OCI-LY1 (cell line): ENCODE measurements at regions not wholly inside any gene's neighbourhood (a gene's known extent, or its start where the extent isn't known, plus 50 kb on each side); places are given as distances from the start of the nearest gene placed in this dataset.

Source experiments
- H2AFZ ChIP-seq: fragments of 200-600 bp; sonication (generic), shearing (Covaris generic); 2 replicates; pipeline ENCODE4 v1.6.0; 2014; ENCODE audit warnings: antibody characterized with exemption, mild to moderate bottlenecking, low read length
- H3F3A ChIP-seq: fragments of 200-600 bp; sonication (generic), shearing (Covaris generic); 2 replicates; pipeline ENCODE4 v1.6.0; 2014; ENCODE audit warnings: mild to moderate bottlenecking, antibody characterized with exemption, low read length, moderate library complexity; ENCODE audit not compliant: insufficient read depth
- H3K27ac ChIP-seq: fragments of 200-600 bp; sonication (generic); 2 replicates; pipeline ENCODE4 v1.5.1; 2014; ENCODE audit warnings: low read length, mixed run types, mild to moderate bottlenecking, low read depth; ENCODE audit not compliant: poor library complexity, severe bottlenecking
- H3K27me3 ChIP-seq: fragments of 200-600 bp; sonication (generic); 2 replicates; pipeline ENCODE4 v1.6.0; 2014; ENCODE audit warnings: antibody characterized with exemption, mild to moderate bottlenecking, low read length, moderate library complexity; ENCODE audit not compliant: insufficient read depth
- H3K36me3 ChIP-seq: fragments of 200-600 bp; sonication (generic); 2 replicates; pipeline ENCODE4 v1.6.1; 2014; ENCODE audit warnings: mild to moderate bottlenecking, antibody characterized with exemption, low read length, moderate library complexity, mixed read lengths; ENCODE audit not compliant: insufficient read depth
- H3K4me1 ChIP-seq: fragments of 200-600 bp; sonication (generic); 2 replicates; pipeline ENCODE4 v1.5.1; 2014; ENCODE audit warnings: mild to moderate bottlenecking, low read length, moderate library complexity; ENCODE audit not compliant: insufficient read depth, severe bottlenecking
- H3K4me2 ChIP-seq: fragments of 200-600 bp; sonication (generic), shearing (Covaris generic); 2 replicates; pipeline ENCODE4 v1.6.1; 2014; ENCODE audit warnings: low read length
- H3K4me3 ChIP-seq: fragments of 200-600 bp; sonication (generic); 2 replicates; pipeline ENCODE4 v1.5.1; 2014; ENCODE audit warnings: low read length, low read depth, mild to moderate bottlenecking, mixed read lengths; ENCODE audit not compliant: poor library complexity, severe bottlenecking
- H3K79me2 ChIP-seq: fragments of 200-600 bp; shearing (Covaris generic); 2 replicates; pipeline ENCODE4 v1.6.1; 2016; ENCODE audit warnings: mixed run types, low read length, mixed read lengths; ENCODE audit not compliant: insufficient read depth
- H3K9ac ChIP-seq: fragments of 200-600 bp; sonication (generic), shearing (Covaris generic); 2 replicates; pipeline ENCODE4 v1.6.1; 2014; ENCODE audit warnings: mild to moderate bottlenecking, low read length, mixed read lengths
- H3K9me2 ChIP-seq: fragments of 200-600 bp; sonication (generic), shearing (Covaris generic); 2 replicates; pipeline ENCODE4 v1.6.1; 2014; ENCODE audit warnings: low read depth, mild to moderate bottlenecking, low read length, mixed read lengths
- H3K9me3 ChIP-seq: fragments of 200-600 bp; shearing (Covaris generic); 2 replicates; pipeline ENCODE4 v1.6.1; 2014; ENCODE audit warnings: low read length, mixed read lengths
- H4K20me1 ChIP-seq: fragments of 200-600 bp; sonication (generic), shearing (Covaris generic); 2 replicates; pipeline ENCODE4 v1.6.0; 2016; ENCODE audit warnings: mild to moderate bottlenecking, low read length; ENCODE audit not compliant: insufficient read depth
- EZH2 ChIP-seq: fragments of 200-600 bp; sonication (generic), shearing (Covaris generic); IDR thresholded peaks from 2 replicates; pipeline ENCODE4 v1.8.0; 2017; ENCODE audit warnings: borderline replicate concordance, mixed run types, mild to moderate bottlenecking, antibody characterized with exemption, low read length, moderate library complexity, mixed read lengths
- TF ChIP-seq, protein P1 (sequence below): fragments of 200-600 bp; sonication (generic), shearing (Covaris generic); IDR thresholded peaks from 2 replicates; pipeline ENCODE4 v1.5.1; 2017; ENCODE audit warnings: mild to moderate bottlenecking, antibody characterized with exemption, low read length, moderate library complexity, mixed read lengths

DNA sequence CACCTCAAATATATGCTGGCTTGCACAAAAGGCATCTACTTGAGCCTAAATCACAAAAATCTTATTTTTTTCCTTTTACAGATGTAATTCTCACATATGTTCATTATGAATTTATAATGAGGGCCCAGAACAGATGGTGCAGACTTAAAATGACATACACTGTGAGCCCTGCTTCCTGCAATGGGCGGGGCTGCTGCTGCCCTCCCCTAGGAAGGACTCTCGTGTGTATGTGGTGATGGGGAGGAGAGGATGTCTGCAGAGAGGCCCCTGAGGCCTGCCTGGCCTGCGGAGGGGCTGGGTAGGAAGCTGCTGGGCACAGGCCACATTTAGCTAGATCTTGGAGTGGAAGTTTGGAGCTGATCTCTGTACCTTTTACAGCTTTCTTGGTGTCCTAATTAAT is 233.4 kb upstream of the KIRREL3 start:
- Histone ChIP-seq H3K9ac (no peak overlapping the region), H3K79me2 (no peaks in the 10 kb centered on the region), H4K20me1 (no peaks in the 10 kb centered on the region), H2AFZ (no peak overlapping the region), H3K27ac (no peak overlapping the region), H3K4me3 (no peak overlapping the region), H3K36me3 (no peaks in the 10 kb centered on the region), H3K9me2 (no peaks in the 10 kb centered on the region), H3F3A (no peaks in the 10 kb centered on the region), H3K4me1 (no peaks in the 10 kb centered on the region), H3K4me2 (no peak overlapping the region), H3K27me3 (no peaks in the 10 kb centered on the region), H3K9me3 (no peaks in the 10 kb centered on the region)
- no peak for TF ChIP-seq EZH2
- TF ChIP-seq, protein P1, sequence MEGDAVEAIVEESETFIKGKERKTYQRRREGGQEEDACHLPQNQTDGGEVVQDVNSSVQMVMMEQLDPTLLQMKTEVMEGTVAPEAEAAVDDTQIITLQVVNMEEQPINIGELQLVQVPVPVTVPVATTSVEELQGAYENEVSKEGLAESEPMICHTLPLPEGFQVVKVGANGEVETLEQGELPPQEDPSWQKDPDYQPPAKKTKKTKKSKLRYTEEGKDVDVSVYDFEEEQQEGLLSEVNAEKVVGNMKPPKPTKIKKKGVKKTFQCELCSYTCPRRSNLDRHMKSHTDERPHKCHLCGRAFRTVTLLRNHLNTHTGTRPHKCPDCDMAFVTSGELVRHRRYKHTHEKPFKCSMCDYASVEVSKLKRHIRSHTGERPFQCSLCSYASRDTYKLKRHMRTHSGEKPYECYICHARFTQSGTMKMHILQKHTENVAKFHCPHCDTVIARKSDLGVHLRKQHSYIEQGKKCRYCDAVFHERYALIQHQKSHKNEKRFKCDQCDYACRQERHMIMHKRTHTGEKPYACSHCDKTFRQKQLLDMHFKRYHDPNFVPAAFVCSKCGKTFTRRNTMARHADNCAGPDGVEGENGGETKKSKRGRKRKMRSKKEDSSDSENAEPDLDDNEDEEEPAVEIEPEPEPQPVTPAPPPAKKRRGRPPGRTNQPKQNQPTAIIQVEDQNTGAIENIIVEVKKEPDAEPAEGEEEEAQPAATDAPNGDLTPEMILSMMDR = no peak

DNA sequence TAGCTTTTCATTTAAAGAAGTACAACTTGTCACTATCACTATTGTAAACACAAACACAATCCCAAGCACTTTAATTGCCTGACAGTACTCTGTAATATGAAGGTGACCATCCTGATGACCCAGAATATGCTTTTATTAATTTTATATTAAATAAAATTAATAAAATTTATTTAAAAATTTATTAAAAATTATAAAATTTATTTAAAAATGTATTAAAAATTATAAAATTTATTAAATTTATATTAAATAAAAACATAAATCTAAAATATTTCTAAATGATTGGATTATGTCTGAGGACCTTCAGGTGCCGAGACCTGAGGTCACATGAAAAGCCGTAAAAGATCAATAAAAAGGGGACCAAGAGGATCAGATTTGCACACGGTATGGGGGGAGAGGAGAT is 229.8 kb upstream of the KIRREL3 start:
- Histone ChIP-seq H3K36me3 (no peaks in the 10 kb centered on the region), H3K4me1 (no peaks in the 10 kb centered on the region), H3K9ac (no peak overlapping the region), H3K9me2 (no peaks in the 10 kb centered on the region), H2AFZ (no peak overlapping the region), H3K79me2 (no peaks in the 10 kb centered on the region), H3K4me2 (no peak overlapping the region), H3K4me3 (no peak overlapping the region), H3F3A (no peaks in the 10 kb centered on the region), H3K27ac (no peak overlapping the region), H3K27me3 (no peaks in the 10 kb centered on the region), H3K9me3 (no peaks in the 10 kb centered on the region), H4K20me1 (no peaks in the 10 kb centered on the region)
- TF ChIP-seq, protein P1 = no peak
- TF ChIP-seq EZH2 = no peak

DNA sequence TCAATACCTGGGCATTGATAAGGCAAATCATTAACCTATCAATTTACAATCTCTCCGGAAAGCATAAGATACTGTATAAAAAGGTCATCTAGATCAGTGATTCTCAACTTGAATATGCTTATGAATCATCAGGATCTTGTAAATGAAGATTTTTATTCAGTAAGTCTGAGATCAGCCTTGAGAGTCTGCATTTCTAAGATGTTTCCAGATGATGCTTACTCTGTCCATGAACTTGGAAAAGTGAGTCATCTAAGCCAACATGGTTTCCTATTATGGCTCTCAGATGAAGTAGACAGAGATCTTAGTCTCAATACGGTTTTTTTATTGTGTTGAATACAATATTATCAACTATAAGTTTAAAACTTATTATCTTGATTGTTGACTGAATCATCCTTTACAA is 226.4 kb upstream of the KIRREL3 start:
- no peak overlapping the region for H3K4me3 ChIP-seq
- no peak overlapping the region for H3K4me2 ChIP-seq
- H3K9me2 ChIP-seq = no peaks in the 10 kb centered on the region
- H4K20me1 ChIP-seq = no peaks in the 10 kb centered on the region
- no peak overlapping the region for H2AFZ ChIP-seq
- no peaks in the 10 kb centered on the region for H3K79me2 ChIP-seq
- H3F3A ChIP-seq = no peaks in the 10 kb centered on the region
- no peaks in the 10 kb centered on the region for H3K4me1 ChIP-seq
- no peaks in the 10 kb centered on the region for H3K9me3 ChIP-seq
- H3K36me3 ChIP-seq = no peaks in the 10 kb centered on the region
- no peak overlapping the region for H3K27ac ChIP-seq
- H3K27me3 ChIP-seq = no peaks in the 10 kb centered on the region
- no peak overlapping the region for H3K9ac ChIP-seq
- no peak for TF ChIP-seq EZH2
- TF ChIP-seq, protein P1 = no peak
